ENCODE measurements at regions not wholly inside any gene's neighbourhood (a gene's known extent, or its start where the extent isn't known, plus 50 kb on each side); places are given as distances from the start of the nearest gene placed in this dataset.

DNA sequence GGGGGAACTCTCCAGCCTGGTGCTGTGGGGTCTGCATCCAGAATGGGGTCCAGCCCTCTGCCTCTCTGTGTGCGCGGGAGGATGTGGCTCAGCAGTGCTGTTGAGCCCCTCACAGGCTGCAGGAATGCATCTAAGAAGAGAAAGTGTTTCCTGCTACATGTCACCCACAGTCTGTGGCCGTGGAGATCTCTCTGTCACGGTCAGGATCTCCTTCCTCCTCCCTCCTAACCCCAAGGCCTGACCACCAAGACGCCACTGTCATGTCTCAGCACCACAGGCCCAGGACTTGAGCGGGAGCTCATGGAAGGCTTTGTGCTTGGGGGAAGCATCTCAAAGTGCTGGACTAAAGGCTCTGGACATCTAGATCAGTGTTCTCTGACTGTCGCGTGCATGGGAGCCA is 90.1 kb downstream of the SREK1 start:
- Mint-ChIP-seq H3K27ac (no peak overlapping the region), H3K4me3 (no peak overlapping the region), H3K4me1 (peaks cover 12% of the 10 kb centered on the region), H3K36me3 (no peaks in the 10 kb centered on the region), H3K9me3 (peaks cover 8% of the 10 kb centered on the region), H3K27me3 (ENCODE audit: low read depth) (peaks cover 21% of the 10 kb centered on the region)
- no peak for DNase-seq (ENCODE audit: low spot score in 2 of 2, unreplicated experiment in 2 of 2)
- TF ChIP-seq, protein P1, sequence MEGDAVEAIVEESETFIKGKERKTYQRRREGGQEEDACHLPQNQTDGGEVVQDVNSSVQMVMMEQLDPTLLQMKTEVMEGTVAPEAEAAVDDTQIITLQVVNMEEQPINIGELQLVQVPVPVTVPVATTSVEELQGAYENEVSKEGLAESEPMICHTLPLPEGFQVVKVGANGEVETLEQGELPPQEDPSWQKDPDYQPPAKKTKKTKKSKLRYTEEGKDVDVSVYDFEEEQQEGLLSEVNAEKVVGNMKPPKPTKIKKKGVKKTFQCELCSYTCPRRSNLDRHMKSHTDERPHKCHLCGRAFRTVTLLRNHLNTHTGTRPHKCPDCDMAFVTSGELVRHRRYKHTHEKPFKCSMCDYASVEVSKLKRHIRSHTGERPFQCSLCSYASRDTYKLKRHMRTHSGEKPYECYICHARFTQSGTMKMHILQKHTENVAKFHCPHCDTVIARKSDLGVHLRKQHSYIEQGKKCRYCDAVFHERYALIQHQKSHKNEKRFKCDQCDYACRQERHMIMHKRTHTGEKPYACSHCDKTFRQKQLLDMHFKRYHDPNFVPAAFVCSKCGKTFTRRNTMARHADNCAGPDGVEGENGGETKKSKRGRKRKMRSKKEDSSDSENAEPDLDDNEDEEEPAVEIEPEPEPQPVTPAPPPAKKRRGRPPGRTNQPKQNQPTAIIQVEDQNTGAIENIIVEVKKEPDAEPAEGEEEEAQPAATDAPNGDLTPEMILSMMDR (IDR thresholded peaks at IDR 0.05; ENCODE audit: unreplicated experiment) = no peak

GRCh38 chr5:66238435-66238834 is 94.3 kb downstream of the SREK1 start:
- H3K36me3 Mint-ChIP-seq = no peaks in the 10 kb centered on the region
- peaks cover 4% of the 10 kb centered on the region for H3K9me3 Mint-ChIP-seq
- TF ChIP-seq, protein P1 (IDR thresholded peaks at IDR 0.05; ENCODE audit: unreplicated experiment) = no peak
- H3K27ac Mint-ChIP-seq = no peak overlapping the region
- no peak for DNase-seq (ENCODE audit: low spot score in 2 of 2, unreplicated experiment in 2 of 2)
- H3K4me3 Mint-ChIP-seq = no peak overlapping the region
- peaks cover 48% of the 10 kb centered on the region for H3K27me3 Mint-ChIP-seq (ENCODE audit: low read depth)
- H3K4me1 Mint-ChIP-seq = peaks cover 2% of the 10 kb centered on the region

DNA sequence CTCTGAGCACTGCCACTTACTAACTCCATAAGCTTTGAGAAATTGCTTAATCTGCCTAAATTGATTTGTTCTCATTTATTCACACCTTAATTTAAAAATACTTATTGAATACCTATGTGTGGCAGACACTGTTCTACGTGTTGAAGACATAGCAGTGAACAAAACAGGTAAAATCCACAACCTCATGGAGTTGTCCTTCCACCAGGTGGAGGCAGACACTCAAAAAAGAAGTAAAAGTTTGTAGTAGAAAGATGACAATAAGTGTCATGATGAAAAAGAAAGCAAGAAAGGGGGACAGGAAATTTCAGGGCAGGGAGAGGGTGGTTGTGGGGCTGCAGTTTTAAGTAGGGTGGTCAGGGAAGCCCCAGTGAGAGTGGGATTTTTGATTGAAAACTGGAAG is 94.9 kb downstream of the SREK1 start:
- peaks cover 48% of the 10 kb centered on the region for H3K27me3 Mint-ChIP-seq (ENCODE audit: low read depth)
- TF ChIP-seq, protein P1 (IDR thresholded peaks at IDR 0.05; ENCODE audit: unreplicated experiment) = no peak
- no peaks in the 10 kb centered on the region for H3K36me3 Mint-ChIP-seq
- no peak overlapping the region for H3K27ac Mint-ChIP-seq
- no peak overlapping the region for H3K4me3 Mint-ChIP-seq
- peaks cover 4% of the 10 kb centered on the region for H3K9me3 Mint-ChIP-seq
- no peak for DNase-seq (ENCODE audit: low spot score in 2 of 2, unreplicated experiment in 2 of 2)
- H3K4me1 Mint-ChIP-seq = no peaks in the 10 kb centered on the region

DNA sequence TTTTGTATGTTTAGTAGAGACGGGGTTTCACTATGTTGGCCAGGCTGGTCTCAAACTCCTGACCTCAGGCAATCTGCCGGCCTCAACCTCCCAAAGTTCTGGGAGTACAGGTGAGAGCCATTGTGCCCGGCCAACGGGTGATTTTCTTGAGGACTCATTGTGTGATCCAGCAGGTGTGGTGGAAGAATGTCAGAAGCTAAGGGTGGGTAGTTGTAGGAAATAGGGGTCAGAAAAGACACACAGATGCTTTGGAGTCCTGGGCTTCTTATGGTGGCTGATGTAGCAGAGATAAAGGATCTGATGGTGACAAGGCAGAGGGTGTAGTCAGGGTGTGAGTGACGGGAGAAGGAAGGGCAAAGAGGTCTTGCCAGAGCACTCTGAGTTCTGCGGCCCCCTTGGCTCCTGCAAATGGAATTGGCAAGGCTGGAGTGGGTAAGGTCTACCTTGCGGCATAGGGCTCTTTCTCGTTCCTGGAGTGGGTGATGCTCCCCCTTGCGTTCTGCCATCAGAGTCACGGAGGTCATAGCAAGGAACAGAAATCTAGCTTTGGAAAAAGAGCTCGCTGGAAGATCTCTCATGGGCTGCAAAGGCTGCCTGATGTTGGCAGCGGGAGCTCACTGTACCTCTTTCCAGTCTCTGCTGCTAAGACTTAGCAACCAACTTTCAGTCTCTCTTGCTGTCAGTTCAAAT is 97.2 kb downstream of the SREK1 start:
- DNase-seq (ENCODE audit: low spot score in 2 of 2, unreplicated experiment in 2 of 2) = no peak
- H3K27me3 Mint-ChIP-seq (ENCODE audit: low read depth) = peaks cover 44% of the 10 kb centered on the region
- H3K4me1 Mint-ChIP-seq = no peaks in the 10 kb centered on the region
- no peak overlapping the region for H3K4me3 Mint-ChIP-seq
- TF ChIP-seq, protein P1 (IDR thresholded peaks at IDR 0.05; ENCODE audit: unreplicated experiment) = no peak
- no peak overlapping the region for H3K27ac Mint-ChIP-seq
- H3K9me3 Mint-ChIP-seq = peaks cover 4% of the 10 kb centered on the region
- no peaks in the 10 kb centered on the region for H3K36me3 Mint-ChIP-seq

DNA sequence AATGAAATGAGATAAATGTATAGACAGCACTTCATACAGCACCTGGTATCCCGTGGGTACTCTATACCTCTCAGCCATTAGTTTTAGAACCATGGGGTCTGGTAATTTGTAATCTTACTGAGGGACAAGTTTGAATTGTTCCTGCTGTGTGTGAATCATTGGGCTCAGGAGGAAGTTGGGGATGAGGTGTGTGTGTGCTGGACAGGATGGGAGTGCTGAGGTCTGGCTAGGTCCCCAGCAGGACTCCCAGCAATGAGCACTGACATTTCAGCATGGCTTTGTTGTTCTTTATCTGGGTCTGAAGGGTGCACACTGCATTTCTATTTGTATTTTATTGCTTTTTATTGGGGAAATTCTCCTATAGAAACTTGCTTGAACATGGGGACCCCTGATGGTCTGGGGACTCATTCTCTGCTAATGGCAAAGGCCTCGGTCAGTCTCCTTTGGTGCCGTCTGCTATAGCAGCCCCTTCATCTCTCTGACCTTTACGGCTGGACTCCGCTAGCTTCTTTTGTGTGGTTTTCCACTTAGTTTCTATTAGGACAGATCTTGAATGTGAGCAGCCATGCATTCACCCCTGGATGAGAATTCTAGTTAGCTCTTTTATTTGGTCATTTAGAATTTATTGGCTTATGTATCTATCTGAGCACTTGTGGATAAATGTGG is 98.1 kb downstream of the SREK1 start:
- Mint-ChIP-seq H3K4me3 (no peak overlapping the region), H3K27me3 (ENCODE audit: low read depth) (peaks cover 38% of the 10 kb centered on the region), H3K36me3 (no peaks in the 10 kb centered on the region), H3K9me3 (peaks cover 2% of the 10 kb centered on the region), H3K27ac (no peak overlapping the region), H3K4me1 (no peaks in the 10 kb centered on the region)
- TF ChIP-seq, protein P1 (IDR thresholded peaks at IDR 0.05; ENCODE audit: unreplicated experiment) = no peak
- DNase-seq (ENCODE audit: low spot score in 2 of 2, unreplicated experiment in 2 of 2) = no peak

All from mesothelial cell of epicardium (in vitro differentiated cells).